Hematopoietic multipotent progenitor cell (in vitro differentiated cells): ENCODE measurements at regions not wholly inside any gene's neighbourhood (a gene's known extent, or its start where the extent isn't known, plus 50 kb on each side); places are given as distances from the start of the nearest gene placed in this dataset.

Experiments used
- DNase-seq, 3 donors: peaks; one replicate each; pipeline ENCODE4 v3.0.0-alpha.2; 2011 to 2015; ENCODE audit warnings: low read depth in 2 of 3, low spot score in 2 of 3

GRCh38 chr7:68119411-68119810 is 1122.8 kb downstream of the TYW1 start:
- no peak for DNase-seq

- DNase-seq: no peak
These were observed 1124.4 kb downstream of the TYW1 start for GRCh38 chr7:68121056-68121455.

- no peak for DNase-seq
These were observed 1125.0 kb downstream of the TYW1 start for GRCh38 chr7:68121655-68122054.

- no peak for DNase-seq
These were observed 1126.2 kb downstream of the TYW1 start for GRCh38 chr7:68122801-68123200.

GRCh38 chr7:68125168-68125567 is 1128.5 kb downstream of the TYW1 start:
- no peak for DNase-seq

GRCh38 chr7:68133045-68133444 is 1136.4 kb downstream of the TYW1 start:
- no peak for DNase-seq

GRCh38 chr7:68143345-68143744 is 1146.7 kb downstream of the TYW1 start:
- DNase-seq: no peak

GRCh38 chr7:68146983-68147382 is 1150.3 kb downstream of the TYW1 start:
- no peak for DNase-seq

GRCh38 chr7:68147614-68148238 is 1151.1 kb downstream of the TYW1 start:
- no peak for DNase-seq

GRCh38 chr7:68148440-68148839 is 1151.8 kb downstream of the TYW1 start:
- DNase-seq: no peak

GRCh38 chr7:68152205-68152604 is 1155.6 kb downstream of the TYW1 start:
- DNase-seq: no peak

GRCh38 chr7:68155676-68156075 is 1159.0 kb downstream of the TYW1 start:
- no peak for DNase-seq

- no peak for DNase-seq
These were observed 1162.2 kb downstream of the TYW1 start for GRCh38 chr7:68158686-68159295.

GRCh38 chr7:68162712-68163111 is 1166.1 kb downstream of the TYW1 start:
- no peak for DNase-seq

GRCh38 chr7:68166525-68166924 is 1169.9 kb downstream of the TYW1 start:
- DNase-seq: no peak

GRCh38 chr7:68173513-68173912 is 1176.9 kb downstream of the TYW1 start:
- DNase-seq: no peak

- peak in 2 of 3 donors; percentile 20 to 61 for DNase-seq
These were observed 1180.3 kb downstream of the TYW1 start for GRCh38 chr7:68176974-68177373.

- no peak for DNase-seq
These were observed 1184.1 kb downstream of the TYW1 start for GRCh38 chr7:68180761-68181160.

- DNase-seq: no peak
These were observed 1186.5 kb downstream of the TYW1 start for GRCh38 chr7:68183176-68183575.

GRCh38 chr7:68185631-68186456 is 1189.2 kb downstream of the TYW1 start:
- DNase-seq: no peak

GRCh38 chr7:68187532-68187931 is 1190.9 kb downstream of the TYW1 start:
- DNase-seq: no peak

- no peak for DNase-seq
These were observed 1196.3 kb downstream of the TYW1 start for GRCh38 chr7:68192941-68193340.
